Suprapubic skin (tissue), 3 donors: ENCODE measurements at regions not wholly inside any gene's neighbourhood (a gene's known extent, or its start where the extent isn't known, plus 50 kb on each side); places are given as distances from the start of the nearest gene placed in this dataset.

Source experiments
- CTCF ChIP-seq, 2 donors: fragments of 200-600 bp in 1 of 2; fragments of 450-650 bp in 1 of 2; sonication (generic) in 1 of 2; IDR thresholded peaks; one replicate each; pipeline ENCODE4 v1.5.1; 2016 to 2019; ENCODE audit warnings: antibody characterized with exemption in 2 of 2, mild to moderate bottlenecking in 1 of 2, moderate library complexity in 1 of 2
- POLR2A ChIP-seq, 2 donors: fragments of 450-650 bp; IDR thresholded peaks; one replicate each; pipeline ENCODE4 v1.6.1; 2017; ENCODE audit warnings: antibody characterized with exemption in 2 of 2, mild to moderate bottlenecking in 2 of 2, moderate library complexity in 2 of 2

DNA sequence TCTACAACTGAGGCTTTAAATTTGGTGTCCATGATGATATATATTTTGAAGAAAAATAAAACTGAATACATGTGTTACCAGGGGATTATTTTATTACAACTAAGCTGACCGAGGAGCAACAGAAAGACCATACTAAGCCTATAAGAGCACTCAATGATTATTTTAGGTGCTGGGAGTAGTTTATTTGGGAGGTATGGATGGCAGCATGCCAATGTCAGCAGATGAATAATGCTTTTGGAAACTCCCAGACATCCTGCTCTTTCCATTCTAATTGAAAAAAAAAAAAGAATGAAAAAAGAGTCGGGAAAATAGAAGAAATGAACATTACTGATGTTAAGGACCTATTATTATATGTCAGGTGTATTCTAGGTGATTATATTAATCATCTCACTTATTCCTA, 441.2 kb downstream of the BTG1 start:
- no peak for TF ChIP-seq CTCF (IDR thresholded peaks at IDR 0.05)
- no peak for TF ChIP-seq POLR2A (IDR thresholded peaks at IDR 0.05)
